ENCODE measurements at regions not wholly inside any gene's neighbourhood (a gene's known extent, or its start where the extent isn't known, plus 50 kb on each side); places are given as distances from the start of the nearest gene placed in this dataset.

- DNase-seq (ENCODE audit: extremely low read depth, low read depth): no peak
- TF ChIP-seq, protein P1, sequence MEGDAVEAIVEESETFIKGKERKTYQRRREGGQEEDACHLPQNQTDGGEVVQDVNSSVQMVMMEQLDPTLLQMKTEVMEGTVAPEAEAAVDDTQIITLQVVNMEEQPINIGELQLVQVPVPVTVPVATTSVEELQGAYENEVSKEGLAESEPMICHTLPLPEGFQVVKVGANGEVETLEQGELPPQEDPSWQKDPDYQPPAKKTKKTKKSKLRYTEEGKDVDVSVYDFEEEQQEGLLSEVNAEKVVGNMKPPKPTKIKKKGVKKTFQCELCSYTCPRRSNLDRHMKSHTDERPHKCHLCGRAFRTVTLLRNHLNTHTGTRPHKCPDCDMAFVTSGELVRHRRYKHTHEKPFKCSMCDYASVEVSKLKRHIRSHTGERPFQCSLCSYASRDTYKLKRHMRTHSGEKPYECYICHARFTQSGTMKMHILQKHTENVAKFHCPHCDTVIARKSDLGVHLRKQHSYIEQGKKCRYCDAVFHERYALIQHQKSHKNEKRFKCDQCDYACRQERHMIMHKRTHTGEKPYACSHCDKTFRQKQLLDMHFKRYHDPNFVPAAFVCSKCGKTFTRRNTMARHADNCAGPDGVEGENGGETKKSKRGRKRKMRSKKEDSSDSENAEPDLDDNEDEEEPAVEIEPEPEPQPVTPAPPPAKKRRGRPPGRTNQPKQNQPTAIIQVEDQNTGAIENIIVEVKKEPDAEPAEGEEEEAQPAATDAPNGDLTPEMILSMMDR (IDR thresholded peaks at IDR 0.05; ENCODE audit: low read depth, low read length, missing control alignments): no peak
- no peak overlapping the region for H3K4me3 ChIP-seq (replicated peaks; ENCODE audit: low read depth, low read length)
These were observed 89.6 kb downstream of the ZNF280B start for GRCh38 chr22:22418957-22419356.

DNA sequence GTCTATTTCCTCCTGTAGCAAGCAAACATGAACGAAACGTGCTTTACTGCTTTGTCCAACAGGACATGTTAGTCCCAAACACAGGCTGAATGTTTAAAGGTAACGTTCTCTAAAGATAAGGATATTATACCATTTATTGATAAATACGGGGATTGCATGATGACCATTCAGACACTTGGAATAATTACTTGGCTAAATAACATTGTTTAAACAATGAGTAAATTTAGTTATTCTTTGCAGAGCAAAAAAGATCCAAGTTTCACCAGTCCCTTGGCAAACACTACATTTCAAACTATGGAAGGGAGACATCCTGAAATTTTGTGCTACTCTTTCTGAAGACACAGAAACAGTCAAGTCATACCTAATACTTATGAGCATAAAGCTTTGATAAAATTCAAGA is 88.0 kb downstream of the ZNF280B start:
- no peak overlapping the region for H3K4me3 ChIP-seq (replicated peaks; ENCODE audit: low read depth, low read length)
- TF ChIP-seq, protein P1 (IDR thresholded peaks at IDR 0.05; ENCODE audit: low read depth, low read length, missing control alignments): no peak
- DNase-seq (ENCODE audit: extremely low read depth, low read depth): no peak

DNA sequence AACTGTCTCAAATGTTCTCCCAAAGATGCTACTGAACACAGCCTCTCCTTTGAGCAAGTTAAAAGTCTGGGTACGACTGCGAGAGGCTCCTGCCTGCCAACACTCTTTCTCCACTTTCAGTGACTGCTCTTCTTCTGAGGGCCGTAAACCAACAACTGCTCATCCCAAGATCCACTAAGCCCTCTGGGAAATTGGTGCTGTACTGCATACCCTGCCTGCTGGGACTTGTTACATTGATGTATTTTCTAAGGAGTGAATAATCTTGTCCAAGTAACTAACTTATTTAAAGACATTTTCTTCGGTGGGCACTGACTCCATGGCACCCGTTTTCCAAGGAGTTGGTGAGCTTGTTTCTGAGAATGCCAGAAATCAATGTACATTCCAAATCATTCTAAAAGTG is 87.2 kb downstream of the ZNF280B start:
- H3K4me3 ChIP-seq (replicated peaks; ENCODE audit: low read depth, low read length): no peak overlapping the region
- TF ChIP-seq, protein P1 (IDR thresholded peaks at IDR 0.05; ENCODE audit: low read depth, low read length, missing control alignments): no peak
- no peak for DNase-seq (ENCODE audit: extremely low read depth, low read depth)

DNA sequence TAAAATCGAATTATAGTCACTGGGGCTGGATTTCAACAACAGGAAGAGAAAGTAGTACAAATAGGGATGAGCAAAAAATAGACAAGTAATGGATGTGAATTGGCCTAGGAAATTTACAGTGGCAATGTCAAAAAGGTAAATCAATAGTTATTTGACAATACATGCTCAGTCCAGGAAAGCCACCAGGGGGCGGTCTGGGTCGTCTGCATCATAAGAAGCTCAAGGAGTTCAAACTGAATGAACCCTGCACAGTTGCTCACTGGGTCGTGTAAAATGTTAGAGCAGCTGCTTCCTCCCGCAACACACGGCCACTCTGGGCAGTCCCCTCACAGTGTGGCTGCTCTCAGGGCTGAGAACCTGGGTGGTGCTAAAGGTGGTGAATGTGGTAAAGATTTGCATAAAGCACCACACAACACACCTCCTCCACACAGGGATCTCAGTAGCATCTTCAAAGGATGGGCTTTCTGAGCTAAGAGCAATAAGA is 85.9 kb downstream of the ZNF280B start:
- DNase-seq (ENCODE audit: extremely low read depth, low read depth): peak; percentile 17
- TF ChIP-seq, protein P1 (IDR thresholded peaks at IDR 0.05; ENCODE audit: low read depth, low read length, missing control alignments): peak; percentile 93
- H3K4me3 ChIP-seq (replicated peaks; ENCODE audit: low read depth, low read length): no peak overlapping the region

DNA sequence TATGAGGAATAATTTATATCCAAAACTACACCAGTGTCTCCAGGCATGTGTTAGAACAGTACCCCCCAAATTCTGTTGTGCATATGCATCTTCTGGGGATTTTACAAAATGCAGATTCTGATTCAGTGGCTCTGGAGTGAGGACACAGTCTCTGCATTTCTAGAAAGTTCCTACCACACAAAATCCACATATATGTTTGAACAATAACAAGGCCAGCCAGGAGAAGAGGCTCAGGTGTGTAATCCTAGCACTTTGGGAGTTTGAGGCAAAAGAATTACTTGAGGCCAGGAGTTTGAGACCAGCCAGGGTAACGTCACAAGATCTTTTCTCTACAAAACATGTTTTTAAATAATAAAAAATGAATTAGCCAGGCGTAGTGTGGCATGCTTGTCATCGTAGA is 84.9 kb downstream of the ZNF280B start:
- no peak overlapping the region for H3K4me3 ChIP-seq (replicated peaks; ENCODE audit: low read depth, low read length)
- TF ChIP-seq, protein P1 (IDR thresholded peaks at IDR 0.05; ENCODE audit: low read depth, low read length, missing control alignments): no peak
- DNase-seq (ENCODE audit: extremely low read depth, low read depth): no peak

- TF ChIP-seq, protein P1 (IDR thresholded peaks at IDR 0.05; ENCODE audit: low read depth, low read length, missing control alignments): no peak
- no peak overlapping the region for H3K4me3 ChIP-seq (replicated peaks; ENCODE audit: low read depth, low read length)
- no peak for DNase-seq (ENCODE audit: extremely low read depth, low read depth)
These were observed 84.2 kb downstream of the ZNF280B start for GRCh38 chr22:22424210-22424800.

GRCh38 chr22:22424956-22425355 is 83.6 kb downstream of the ZNF280B start:
- no peak overlapping the region for H3K4me3 ChIP-seq (replicated peaks; ENCODE audit: low read depth, low read length)
- TF ChIP-seq, protein P1 (IDR thresholded peaks at IDR 0.05; ENCODE audit: low read depth, low read length, missing control alignments): no peak
- DNase-seq (ENCODE audit: extremely low read depth, low read depth): no peak
